Esophagus squamous epithelium (tissue), 4 donors: ENCODE measurements at regions not wholly inside any gene's neighbourhood (a gene's known extent, or its start where the extent isn't known, plus 50 kb on each side); places are given as distances from the start of the nearest gene placed in this dataset.

Experiments
- CTCF ChIP-seq, 6 experiments: fragments of 450-650 bp in 4 of 6; fragments of 200-600 bp in 2 of 6; sonication (generic) in 2 of 6; IDR thresholded peaks; one replicate each; pipeline ENCODE4 v1.5.1; 2016 to 2019; ENCODE audit warnings: antibody characterized with exemption in 6 of 6, mild to moderate bottlenecking in 4 of 6, moderate library complexity in 4 of 6
- POLR2A ChIP-seq, 4 donors: fragments of 450-650 bp; IDR thresholded peaks; one replicate each; pipeline ENCODE4 v1.6.1; 2017; ENCODE audit warnings: antibody characterized with exemption in 4 of 4, mild to moderate bottlenecking in 4 of 4, moderate library complexity in 3 of 4

- no peak for TF ChIP-seq CTCF (IDR thresholded peaks at IDR 0.05)
- TF ChIP-seq POLR2A (IDR thresholded peaks at IDR 0.05): no peak
These were observed 484.7 kb upstream of the PODXL start for GRCh38 chr7:132041108-132041507.
